ENCODE measurements at regions not wholly inside any gene's neighbourhood (a gene's known extent, or its start where the extent isn't known, plus 50 kb on each side); places are given as distances from the start of the nearest gene placed in this dataset.

GRCh38 chr2:147603447-147603846, 241.4 kb upstream of the ACVR2A start:
- TF ChIP-seq EZH2 (IDR thresholded peaks at IDR 0.05; ENCODE audit: low read length, unreplicated experiment), result no peak
- TF ChIP-seq CTCF (conservative IDR thresholded peaks at IDR 0.05; ENCODE audit: low read depth, low read length), result no peak

All from PC-3 (cell line).